ENCODE measurements at regions not wholly inside any gene's neighbourhood (a gene's known extent, or its start where the extent isn't known, plus 50 kb on each side); places are given as distances from the start of the nearest gene placed in this dataset.

GRCh38 chr9:78807286-78807685 is 510.4 kb downstream of the PSAT1 start:
- TF ChIP-seq, protein P1, sequence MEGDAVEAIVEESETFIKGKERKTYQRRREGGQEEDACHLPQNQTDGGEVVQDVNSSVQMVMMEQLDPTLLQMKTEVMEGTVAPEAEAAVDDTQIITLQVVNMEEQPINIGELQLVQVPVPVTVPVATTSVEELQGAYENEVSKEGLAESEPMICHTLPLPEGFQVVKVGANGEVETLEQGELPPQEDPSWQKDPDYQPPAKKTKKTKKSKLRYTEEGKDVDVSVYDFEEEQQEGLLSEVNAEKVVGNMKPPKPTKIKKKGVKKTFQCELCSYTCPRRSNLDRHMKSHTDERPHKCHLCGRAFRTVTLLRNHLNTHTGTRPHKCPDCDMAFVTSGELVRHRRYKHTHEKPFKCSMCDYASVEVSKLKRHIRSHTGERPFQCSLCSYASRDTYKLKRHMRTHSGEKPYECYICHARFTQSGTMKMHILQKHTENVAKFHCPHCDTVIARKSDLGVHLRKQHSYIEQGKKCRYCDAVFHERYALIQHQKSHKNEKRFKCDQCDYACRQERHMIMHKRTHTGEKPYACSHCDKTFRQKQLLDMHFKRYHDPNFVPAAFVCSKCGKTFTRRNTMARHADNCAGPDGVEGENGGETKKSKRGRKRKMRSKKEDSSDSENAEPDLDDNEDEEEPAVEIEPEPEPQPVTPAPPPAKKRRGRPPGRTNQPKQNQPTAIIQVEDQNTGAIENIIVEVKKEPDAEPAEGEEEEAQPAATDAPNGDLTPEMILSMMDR (IDR thresholded peaks at IDR 0.05; ENCODE audit: insufficient read depth, low read length, poor library complexity, severe bottlenecking) = no peak
- TF ChIP-seq EZH2phosphoT487 (conservative IDR thresholded peaks at IDR 0.05; ENCODE audit: low read length) = no peak
